ACC112 (cell line): ENCODE measurements at regions not wholly inside any gene's neighbourhood (a gene's known extent, or its start where the extent isn't known, plus 50 kb on each side); places are given as distances from the start of the nearest gene placed in this dataset.
A peak's percentile ranks its signal among the peaks of the same experiment; 100 is the strongest.

Experiments
- H2AFZ ChIP-seq: fragments of 200-600 bp; sonication (generic); one replicate; pipeline ENCODE4 v1.6.0; 2017; ENCODE audit warnings: antibody characterized with exemption, low read length; ENCODE audit not compliant: unreplicated experiment
- H3K27ac ChIP-seq: fragments of 200-600 bp; sonication (generic); 2 replicates; pipeline ENCODE4 v1.5.1; 2014; ENCODE audit warnings: low read depth, mild to moderate bottlenecking, antibody characterized with exemption, low read length, moderate library complexity
- H3K27me3 ChIP-seq: fragments of 200-600 bp; sonication (generic); 2 replicates; pipeline ENCODE4 v1.6.1; 2014; ENCODE audit warnings: mild to moderate bottlenecking, antibody characterized with exemption, low read length, moderate library complexity, mixed read lengths; ENCODE audit not compliant: insufficient read depth
- H3K36me3 ChIP-seq: fragments of 200-600 bp; sonication (generic); 2 replicates; pipeline ENCODE4 v1.6.1; 2016; ENCODE audit warnings: mild to moderate bottlenecking, antibody characterized with exemption, low read length, moderate library complexity, mixed read lengths; ENCODE audit not compliant: insufficient read depth
- H3K4me1 ChIP-seq: fragments of 200-600 bp; sonication (generic); one replicate; pipeline ENCODE4 v1.6.1; 2016; ENCODE audit warnings: low read length, mixed read lengths; ENCODE audit not compliant: insufficient read depth, unreplicated experiment, control insufficient read depth
- H3K4me3 ChIP-seq: fragments of 200-600 bp; sonication (generic); 2 replicates; pipeline ENCODE4 v1.5.1; 2014; ENCODE audit warnings: mild to moderate bottlenecking, low read depth, low read length
- H3K79me2 ChIP-seq: fragments of 200-600 bp; sonication (generic); one replicate; pipeline ENCODE4 v1.6.0; 2016; ENCODE audit warnings: low read length; ENCODE audit not compliant: control insufficient read depth, unreplicated experiment, insufficient read depth

DNA sequence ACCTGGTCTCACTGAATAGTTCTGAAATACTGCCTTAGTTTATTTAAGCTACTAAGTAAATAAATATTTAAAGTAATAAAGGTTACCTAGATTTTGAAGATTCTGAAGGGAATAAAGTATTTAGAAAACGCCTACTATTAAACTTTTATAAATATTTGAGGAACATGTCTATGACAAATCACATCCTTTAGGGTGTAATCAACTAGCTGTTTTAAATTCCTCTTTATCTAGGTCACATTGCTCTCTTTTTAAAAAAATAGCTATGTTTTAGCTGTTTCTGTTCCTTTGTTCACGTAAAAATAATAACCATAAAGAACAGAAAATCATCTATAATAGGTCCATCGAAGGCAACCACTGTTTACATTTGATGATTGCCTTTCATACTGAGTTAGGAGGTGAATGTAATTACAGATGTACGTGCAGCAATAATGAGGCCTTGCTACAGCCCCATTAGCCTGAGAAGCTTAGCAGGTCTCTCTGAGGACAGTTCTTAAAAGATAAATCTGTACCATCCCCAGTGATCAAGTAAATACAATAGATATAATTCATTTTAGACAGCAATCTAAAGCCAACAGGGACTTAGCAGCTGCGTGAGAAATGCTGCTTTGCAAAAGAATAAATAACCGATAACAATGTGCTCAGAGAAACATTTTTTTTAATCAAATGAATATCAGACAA lies 449.5 kb downstream of the LIG4 start:
- H3K4me1 ChIP-seq = peaks cover 22% of the 10 kb centered on the region
- no peaks in the 10 kb centered on the region for H3K27me3 ChIP-seq
- peak overlapping the region; percentile 74 for H2AFZ ChIP-seq
- peaks cover 14% of the 10 kb centered on the region for H3K79me2 ChIP-seq
- no peaks in the 10 kb centered on the region for H3K36me3 ChIP-seq
- peak overlapping the region; percentile 68 for H3K4me3 ChIP-seq
- peak overlapping the region; percentile 79 for H3K27ac ChIP-seq

DNA sequence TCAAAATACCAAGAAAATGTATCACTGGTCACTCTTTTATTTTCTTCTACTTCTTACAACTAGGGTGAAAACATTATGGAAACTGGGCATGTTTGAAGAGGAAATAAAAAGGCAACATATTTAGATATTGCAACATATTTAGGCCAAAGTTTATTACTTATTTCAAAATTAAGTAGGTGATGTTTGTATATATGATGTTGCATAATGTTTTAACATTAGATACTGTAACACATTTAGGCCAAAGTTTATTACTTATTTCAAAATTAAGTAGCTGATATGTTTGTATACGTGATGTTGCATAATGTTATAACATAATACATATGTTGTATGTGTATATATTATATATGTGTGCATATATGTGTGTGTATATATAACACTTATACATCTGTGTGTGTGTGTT lies 451.3 kb downstream of the LIG4 start:
- no peaks in the 10 kb centered on the region for H3K27me3 ChIP-seq
- H3K27ac ChIP-seq = no peak overlapping the region
- H3K36me3 ChIP-seq = no peaks in the 10 kb centered on the region
- H3K4me3 ChIP-seq = no peak overlapping the region
- no peak overlapping the region for H2AFZ ChIP-seq
- H3K79me2 ChIP-seq = peaks cover 14% of the 10 kb centered on the region
- peaks cover 22% of the 10 kb centered on the region for H3K4me1 ChIP-seq

DNA sequence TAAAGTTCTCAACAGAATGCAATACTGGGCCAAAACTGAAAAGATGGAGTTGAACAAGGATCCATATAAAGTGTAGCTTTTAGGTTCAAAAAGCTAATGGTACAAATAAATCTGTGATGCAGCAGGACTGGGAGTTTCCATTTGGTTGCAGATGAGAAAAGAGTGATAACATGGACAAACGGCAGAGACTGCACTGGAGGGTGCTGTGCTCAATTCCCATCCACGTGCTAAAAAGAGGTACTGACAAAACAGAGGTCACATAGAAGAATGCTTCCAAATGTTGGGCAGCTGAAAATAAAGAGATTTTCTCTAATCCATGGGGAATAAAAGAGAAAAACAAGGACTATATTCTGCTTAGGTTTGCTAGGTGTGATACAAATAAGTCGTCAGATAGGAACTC lies 461.6 kb downstream of the LIG4 start:
- no peaks in the 10 kb centered on the region for H3K36me3 ChIP-seq
- no peak overlapping the region for H2AFZ ChIP-seq
- H3K27ac ChIP-seq = no peak overlapping the region
- peaks cover 8% of the 10 kb centered on the region for H3K4me1 ChIP-seq
- no peak overlapping the region for H3K4me3 ChIP-seq
- H3K27me3 ChIP-seq = no peaks in the 10 kb centered on the region
- H3K79me2 ChIP-seq = no peaks in the 10 kb centered on the region

DNA sequence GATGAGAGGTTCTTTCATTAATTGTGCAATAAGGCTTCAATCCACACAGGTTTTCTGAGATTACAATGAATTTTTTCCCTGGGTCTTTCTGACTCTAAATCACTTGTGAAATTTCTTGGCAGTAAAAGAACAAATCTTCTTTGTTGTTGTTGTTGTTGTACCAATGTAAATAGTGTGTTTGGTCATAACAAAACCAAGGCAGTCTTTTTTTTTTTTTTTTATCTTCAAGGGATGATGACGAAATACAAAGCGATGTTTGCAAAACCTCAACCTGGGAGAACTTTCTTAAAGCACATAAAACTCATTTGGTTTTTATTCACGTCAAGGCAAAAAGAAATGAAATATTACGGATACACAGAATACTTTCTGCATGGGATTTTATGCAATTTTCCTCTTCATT lies 462.0 kb downstream of the LIG4 start:
- Histone ChIP-seq H3K79me2 (no peaks in the 10 kb centered on the region), H3K27me3 (no peaks in the 10 kb centered on the region), H3K4me1 (peaks cover 8% of the 10 kb centered on the region), H3K27ac (no peak overlapping the region), H3K4me3 (no peak overlapping the region), H2AFZ (no peak overlapping the region), H3K36me3 (no peaks in the 10 kb centered on the region)

DNA sequence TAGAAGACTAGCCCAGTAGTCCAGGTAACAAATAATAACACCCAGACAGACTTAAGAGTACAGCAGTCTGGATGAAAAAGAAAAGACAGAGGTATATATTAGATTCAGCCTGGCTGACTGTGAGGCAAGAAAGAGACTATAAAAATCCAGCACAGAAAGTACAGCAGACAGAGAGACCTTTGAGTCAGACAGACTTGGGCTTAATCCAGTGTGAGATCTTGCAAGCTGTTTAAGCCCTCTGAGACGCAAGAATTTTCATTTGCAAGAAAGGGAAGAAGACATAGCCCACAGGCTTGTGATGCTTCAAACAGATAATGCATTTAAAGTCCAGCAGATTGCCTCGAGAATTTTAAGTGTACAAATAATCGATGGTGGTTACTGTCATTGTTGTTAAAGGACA lies 471.4 kb downstream of the LIG4 start:
- H3K79me2 ChIP-seq = no peaks in the 10 kb centered on the region
- H3K27me3 ChIP-seq = no peaks in the 10 kb centered on the region
- H3K4me1 ChIP-seq = no peaks in the 10 kb centered on the region
- H3K27ac ChIP-seq = no peak overlapping the region
- H2AFZ ChIP-seq = no peak overlapping the region
- no peak overlapping the region for H3K4me3 ChIP-seq
- H3K36me3 ChIP-seq = no peaks in the 10 kb centered on the region

DNA sequence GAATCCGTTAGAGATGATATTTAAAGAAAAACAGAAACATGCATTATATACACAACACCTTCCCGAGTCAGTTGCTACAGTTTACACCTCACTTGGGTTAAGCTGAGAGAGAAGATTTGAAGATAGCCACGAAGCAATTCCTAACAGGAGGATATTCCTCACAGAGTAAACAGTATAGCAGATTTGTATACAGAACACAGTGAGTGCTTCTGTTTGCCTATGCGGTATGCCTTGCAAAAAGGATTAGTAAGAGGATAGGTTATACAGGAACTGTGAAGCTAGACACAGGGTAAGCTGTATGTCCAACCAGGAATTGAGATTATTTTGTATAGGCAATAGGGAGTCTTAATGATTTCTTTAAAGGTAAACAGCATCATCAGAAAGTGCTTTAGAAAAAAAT lies 471.8 kb downstream of the LIG4 start:
- no peaks in the 10 kb centered on the region for H3K79me2 ChIP-seq
- no peaks in the 10 kb centered on the region for H3K27me3 ChIP-seq
- no peak overlapping the region for H2AFZ ChIP-seq
- no peak overlapping the region for H3K27ac ChIP-seq
- no peaks in the 10 kb centered on the region for H3K36me3 ChIP-seq
- H3K4me1 ChIP-seq = no peaks in the 10 kb centered on the region
- no peak overlapping the region for H3K4me3 ChIP-seq

DNA sequence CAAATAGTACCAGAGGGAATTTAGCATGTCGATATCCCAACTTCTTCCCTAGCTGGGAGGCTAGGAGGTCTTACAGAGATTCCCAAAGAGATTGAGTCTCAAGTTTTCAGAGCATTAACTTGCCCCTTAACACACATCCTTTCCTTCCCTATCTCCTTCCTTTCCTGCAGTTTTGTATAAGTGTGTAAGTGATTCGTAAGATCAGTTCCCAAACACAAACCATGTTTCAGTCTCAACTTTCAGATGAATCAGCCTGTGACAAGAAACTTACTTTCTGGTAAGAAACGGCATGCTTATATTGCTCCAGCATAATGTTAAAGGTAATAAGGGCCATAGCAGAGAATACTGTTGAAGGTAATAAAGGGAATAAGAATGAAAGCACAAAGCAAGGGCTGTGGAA lies 472.2 kb downstream of the LIG4 start:
- H2AFZ ChIP-seq = no peak overlapping the region
- H3K79me2 ChIP-seq = no peaks in the 10 kb centered on the region
- no peak overlapping the region for H3K4me3 ChIP-seq
- no peaks in the 10 kb centered on the region for H3K36me3 ChIP-seq
- H3K27me3 ChIP-seq = no peaks in the 10 kb centered on the region
- H3K27ac ChIP-seq = no peak overlapping the region
- no peaks in the 10 kb centered on the region for H3K4me1 ChIP-seq

DNA sequence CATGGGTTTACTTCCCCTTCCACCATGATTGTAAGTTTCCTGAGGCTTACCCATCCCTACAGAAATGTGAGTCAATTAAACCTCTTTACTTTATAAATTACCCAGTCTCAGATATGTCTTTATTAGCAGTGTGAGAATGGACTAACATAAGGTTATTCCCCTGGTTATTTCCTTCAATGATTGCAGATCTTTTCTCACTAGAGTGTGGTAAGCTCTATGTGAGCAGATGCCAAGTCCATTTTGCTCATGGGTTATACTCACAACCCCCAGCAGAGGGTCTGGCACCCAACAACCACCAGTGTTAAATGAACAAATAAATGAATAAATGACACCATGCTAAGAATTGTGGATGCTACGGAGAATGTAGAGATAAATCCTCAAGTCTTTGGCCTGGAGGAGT lies 472.8 kb downstream of the LIG4 start:
- no peak overlapping the region for H3K27ac ChIP-seq

DNA sequence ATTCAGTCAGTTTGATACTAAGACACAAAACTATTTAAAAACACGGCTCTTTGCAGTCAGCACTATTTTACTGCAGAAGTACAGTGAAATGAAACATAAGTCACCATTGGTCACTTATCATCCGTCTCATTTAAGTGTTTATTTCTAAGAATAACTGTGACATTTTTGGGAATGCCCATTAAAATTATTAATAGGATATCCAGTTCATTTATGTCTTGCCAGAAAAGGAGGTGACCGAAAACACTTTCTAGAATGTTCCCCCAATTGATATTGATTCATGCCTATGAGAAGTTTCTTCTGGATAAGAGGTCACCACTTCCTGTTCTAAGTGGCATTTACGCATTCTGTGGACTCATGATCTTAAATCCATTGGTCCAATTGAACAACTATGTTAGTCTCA lies 477.3 kb downstream of the LIG4 start:
- Histone ChIP-seq H3K27me3 (no peaks in the 10 kb centered on the region), H3K4me3 (no peak overlapping the region), H3K79me2 (no peaks in the 10 kb centered on the region), H3K36me3 (no peaks in the 10 kb centered on the region), H2AFZ (no peak overlapping the region), H3K4me1 (no peaks in the 10 kb centered on the region), H3K27ac (no peak overlapping the region)

More for the DNA sequence above, 472.8 kb downstream of the LIG4 start:
- H3K4me3 ChIP-seq = no peak overlapping the region
- no peaks in the 10 kb centered on the region for H3K79me2 ChIP-seq
- no peak overlapping the region for H2AFZ ChIP-seq
- H3K27me3 ChIP-seq = no peaks in the 10 kb centered on the region
- H3K4me1 ChIP-seq = no peaks in the 10 kb centered on the region
- no peaks in the 10 kb centered on the region for H3K36me3 ChIP-seq

DNA sequence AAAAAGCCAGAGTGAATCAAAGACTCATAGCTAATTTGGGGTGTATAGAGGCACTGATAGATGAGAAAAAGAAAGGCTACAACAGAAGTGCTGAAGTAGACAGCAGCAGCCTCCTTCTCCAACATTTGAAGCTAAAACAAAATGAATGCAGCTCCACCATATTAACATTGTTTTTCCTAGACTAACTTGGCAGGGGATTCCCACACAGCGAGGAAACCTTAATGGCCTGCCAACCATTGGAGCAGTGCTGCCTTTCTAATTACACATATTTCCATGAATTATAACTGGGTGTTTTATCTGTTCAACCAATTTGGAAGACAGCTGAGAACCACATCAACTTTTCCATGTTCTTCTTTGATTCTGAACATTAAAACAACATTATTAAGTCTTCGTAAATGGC lies 478.6 kb downstream of the LIG4 start:
- H3K79me2 ChIP-seq = no peaks in the 10 kb centered on the region
- no peak overlapping the region for H3K4me3 ChIP-seq
- no peaks in the 10 kb centered on the region for H3K36me3 ChIP-seq
- H3K27ac ChIP-seq = no peak overlapping the region
- no peaks in the 10 kb centered on the region for H3K4me1 ChIP-seq
- H2AFZ ChIP-seq = no peak overlapping the region
- H3K27me3 ChIP-seq = no peaks in the 10 kb centered on the region

DNA sequence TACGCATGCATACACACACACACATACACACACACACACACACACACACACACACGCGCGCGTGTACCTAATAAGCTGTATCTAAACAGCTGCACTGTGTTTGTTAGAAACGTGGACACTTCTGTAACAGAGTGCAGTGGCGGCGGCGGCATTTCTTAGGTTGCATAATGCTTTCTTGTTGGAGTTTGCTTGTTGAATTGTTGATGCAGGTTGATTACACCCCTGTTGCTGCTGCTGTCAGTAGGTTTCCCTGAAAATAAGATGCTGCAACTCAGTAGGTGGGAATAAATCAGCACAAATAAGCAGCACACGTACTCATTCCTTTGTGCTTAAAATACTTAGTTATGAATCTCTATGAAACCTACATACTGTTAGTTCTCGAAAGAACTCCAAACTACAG lies 479.2 kb downstream of the LIG4 start:
- Histone ChIP-seq H3K27ac (no peak overlapping the region), H3K27me3 (no peaks in the 10 kb centered on the region), H3K79me2 (no peaks in the 10 kb centered on the region), H3K4me1 (no peaks in the 10 kb centered on the region), H3K36me3 (no peaks in the 10 kb centered on the region), H2AFZ (no peak overlapping the region), H3K4me3 (no peak overlapping the region)
